ENCODE measurements at regions not wholly inside any gene's neighbourhood (a gene's known extent, or its start where the extent isn't known, plus 50 kb on each side); places are given as distances from the start of the nearest gene placed in this dataset.

DNA sequence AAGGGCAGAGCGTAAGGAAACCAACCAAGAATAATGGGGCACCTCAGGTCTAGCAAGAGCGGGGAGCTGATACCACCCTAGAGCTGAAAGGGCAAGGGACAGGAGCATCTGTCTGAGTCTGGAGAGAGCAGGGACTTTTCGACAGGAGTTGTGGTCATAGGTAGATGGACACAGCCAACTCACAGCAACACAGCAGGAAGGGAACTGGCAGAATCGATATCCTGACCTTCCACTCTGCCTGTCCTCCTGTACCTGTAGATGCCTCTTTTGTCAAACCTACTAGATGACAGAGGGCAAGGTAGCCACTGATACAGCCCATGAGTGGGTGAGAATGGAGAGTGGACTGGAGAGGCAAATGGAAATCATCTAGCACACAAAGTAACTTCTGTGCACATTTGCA is 247.2 kb upstream of the EGLN3 start:
- no peak for TF ChIP-seq POLR2A (IDR thresholded peaks at IDR 0.05)
- TF ChIP-seq CTCF (IDR thresholded peaks at IDR 0.05) = no peak
